Type B pancreatic cell (in vitro differentiated cells): ENCODE measurements at regions not wholly inside any gene's neighbourhood (a gene's known extent, or its start where the extent isn't known, plus 50 kb on each side); places are given as distances from the start of the nearest gene placed in this dataset.

ENCODE experiments used
- DNase-seq: peaks from one replicate; pipeline ENCODE4 v3.0.0; 2021; ENCODE audit warnings: mixed read lengths; ENCODE audit not compliant: unreplicated experiment; ENCODE audit errors: extremely low spot score
- H3K27ac Mint-ChIP-seq: 2 replicates; pipeline ENCODE4 v1.8.0; 2021; ENCODE audit warnings: mild to moderate bottlenecking, mixed read lengths
- H3K27me3 Mint-ChIP-seq: 2 replicates; pipeline ENCODE4 v1.8.0; 2021; ENCODE audit warnings: mixed read lengths
- H3K36me3 Mint-ChIP-seq: 2 replicates; pipeline ENCODE4 v1.8.0; 2021; ENCODE audit warnings: mixed read lengths
- H3K4me1 Mint-ChIP-seq: one replicate; pipeline ENCODE4 v1.8.0; 2021; ENCODE audit warnings: mixed read lengths; ENCODE audit not compliant: unreplicated experiment
- H3K4me3 Mint-ChIP-seq: 2 replicates; pipeline ENCODE4 v1.8.0; 2021; ENCODE audit warnings: mild to moderate bottlenecking, mixed read lengths
- H3K9me3 Mint-ChIP-seq: 2 replicates; pipeline ENCODE4 v1.8.0; 2021; ENCODE audit warnings: mixed read lengths
- TF ChIP-seq, protein P1 (sequence below): fragments of 200-600 bp; sonication (generic); conservative IDR thresholded peaks from 2 replicates; pipeline ENCODE4 v1.5.0; 2021; ENCODE audit warnings: antibody characterized with exemption, mild to moderate bottlenecking

DNA sequence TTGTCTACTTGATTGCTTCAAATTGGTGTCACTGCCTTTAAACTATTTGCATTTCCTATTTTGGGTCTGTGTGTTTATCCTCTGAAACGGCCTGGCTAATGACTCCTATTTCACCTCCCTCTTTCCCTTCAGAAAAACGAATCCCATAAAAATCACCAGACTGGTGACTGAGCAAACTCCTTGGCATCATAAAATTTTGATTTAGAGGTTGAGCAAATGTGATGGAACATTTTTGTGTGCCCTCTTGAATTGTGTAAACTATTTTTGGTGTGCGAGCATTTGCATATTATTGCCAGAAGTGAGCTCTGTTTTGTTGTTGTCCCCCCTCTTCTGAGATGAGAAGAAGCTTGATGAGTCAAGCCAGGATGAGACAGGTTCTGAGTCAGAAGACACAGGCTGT is 316.1 kb downstream of the AJAP1 start:
- TF ChIP-seq, protein P1, sequence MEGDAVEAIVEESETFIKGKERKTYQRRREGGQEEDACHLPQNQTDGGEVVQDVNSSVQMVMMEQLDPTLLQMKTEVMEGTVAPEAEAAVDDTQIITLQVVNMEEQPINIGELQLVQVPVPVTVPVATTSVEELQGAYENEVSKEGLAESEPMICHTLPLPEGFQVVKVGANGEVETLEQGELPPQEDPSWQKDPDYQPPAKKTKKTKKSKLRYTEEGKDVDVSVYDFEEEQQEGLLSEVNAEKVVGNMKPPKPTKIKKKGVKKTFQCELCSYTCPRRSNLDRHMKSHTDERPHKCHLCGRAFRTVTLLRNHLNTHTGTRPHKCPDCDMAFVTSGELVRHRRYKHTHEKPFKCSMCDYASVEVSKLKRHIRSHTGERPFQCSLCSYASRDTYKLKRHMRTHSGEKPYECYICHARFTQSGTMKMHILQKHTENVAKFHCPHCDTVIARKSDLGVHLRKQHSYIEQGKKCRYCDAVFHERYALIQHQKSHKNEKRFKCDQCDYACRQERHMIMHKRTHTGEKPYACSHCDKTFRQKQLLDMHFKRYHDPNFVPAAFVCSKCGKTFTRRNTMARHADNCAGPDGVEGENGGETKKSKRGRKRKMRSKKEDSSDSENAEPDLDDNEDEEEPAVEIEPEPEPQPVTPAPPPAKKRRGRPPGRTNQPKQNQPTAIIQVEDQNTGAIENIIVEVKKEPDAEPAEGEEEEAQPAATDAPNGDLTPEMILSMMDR = no peak
- no peak for DNase-seq
- Mint-ChIP-seq H3K27ac (no peak overlapping the region), H3K27me3 (peaks cover 24% of the 10 kb centered on the region), H3K4me1 (no peaks in the 10 kb centered on the region), H3K4me3 (no peak overlapping the region), H3K9me3 (peaks cover 3% of the 10 kb centered on the region), H3K36me3 (no peaks in the 10 kb centered on the region)

DNA sequence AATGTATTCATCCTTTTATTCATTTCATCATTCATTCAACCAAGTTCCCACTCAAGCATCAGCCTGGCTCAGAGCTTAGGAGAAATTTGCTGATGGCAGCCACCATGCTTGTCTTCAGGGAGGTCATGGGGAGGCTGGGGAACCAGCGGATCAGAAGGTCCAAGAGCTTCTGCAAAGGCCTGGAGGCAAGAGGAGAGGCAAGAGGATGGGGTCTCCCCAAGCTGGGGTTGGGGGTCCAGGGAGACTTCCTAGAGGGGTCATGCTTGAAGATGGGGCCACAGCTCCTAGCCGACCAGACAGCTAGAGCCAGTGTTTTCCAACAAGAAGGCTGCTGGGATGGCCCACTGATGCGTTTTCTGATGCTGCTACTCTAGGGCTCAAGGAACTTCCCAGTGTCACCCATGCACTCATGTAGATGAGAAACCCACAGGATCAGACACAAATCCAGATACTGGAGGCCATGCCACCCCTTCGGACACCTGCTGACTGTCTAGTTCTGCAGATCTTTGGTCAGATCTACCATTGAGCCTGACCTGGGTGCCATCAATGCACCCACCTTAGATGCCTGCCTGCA is 315.2 kb downstream of the AJAP1 start:
- TF ChIP-seq, protein P1 = no peak
- Mint-ChIP-seq H3K36me3 (no peaks in the 10 kb centered on the region), H3K4me1 (no peaks in the 10 kb centered on the region), H3K9me3 (peaks cover 3% of the 10 kb centered on the region), H3K4me3 (no peak overlapping the region), H3K27me3 (peaks cover 22% of the 10 kb centered on the region), H3K27ac (no peak overlapping the region)
- DNase-seq = no peak

DNA sequence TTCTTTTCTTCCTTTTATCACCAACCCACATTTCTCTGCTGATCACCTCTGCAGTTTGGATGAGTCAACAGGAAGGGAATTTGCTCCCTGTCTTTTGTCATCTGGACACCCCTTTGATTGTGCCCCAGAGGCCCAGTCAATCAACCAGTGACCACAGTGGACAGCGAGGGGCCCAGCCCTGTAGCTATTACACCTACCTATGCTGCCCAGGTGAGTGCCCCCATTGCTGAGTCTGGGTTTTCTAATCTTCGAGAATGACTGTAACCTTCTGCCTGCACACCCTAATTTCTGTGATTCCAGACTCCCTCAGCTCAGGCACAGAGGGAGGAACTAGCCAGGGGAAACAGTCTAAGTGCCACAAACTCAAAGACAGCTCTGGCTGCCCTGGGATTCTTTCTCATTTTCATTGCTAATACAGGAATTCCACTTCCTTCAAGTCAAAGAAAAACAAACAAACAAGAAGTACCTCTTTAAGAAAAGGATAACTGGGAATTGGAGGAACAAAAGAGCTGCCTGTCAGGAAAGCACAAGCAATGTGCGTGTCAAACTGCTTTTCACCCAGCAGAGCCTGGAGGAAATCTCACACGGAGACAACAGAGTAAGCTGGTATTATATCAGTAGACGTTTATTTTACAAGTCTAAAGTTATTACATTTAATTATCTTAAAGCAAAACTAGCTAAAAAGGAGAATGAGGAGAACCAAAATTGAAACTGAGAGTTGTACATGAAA is 311.1 kb downstream of the AJAP1 start:
- no peak overlapping the region for H3K4me3 Mint-ChIP-seq
- TF ChIP-seq, protein P1 = no peak
- no peak for DNase-seq
- peaks cover 34% of the 10 kb centered on the region for H3K27me3 Mint-ChIP-seq
- peaks cover 3% of the 10 kb centered on the region for H3K9me3 Mint-ChIP-seq
- no peak overlapping the region for H3K27ac Mint-ChIP-seq
- H3K4me1 Mint-ChIP-seq = no peaks in the 10 kb centered on the region
- H3K36me3 Mint-ChIP-seq = no peaks in the 10 kb centered on the region

DNA sequence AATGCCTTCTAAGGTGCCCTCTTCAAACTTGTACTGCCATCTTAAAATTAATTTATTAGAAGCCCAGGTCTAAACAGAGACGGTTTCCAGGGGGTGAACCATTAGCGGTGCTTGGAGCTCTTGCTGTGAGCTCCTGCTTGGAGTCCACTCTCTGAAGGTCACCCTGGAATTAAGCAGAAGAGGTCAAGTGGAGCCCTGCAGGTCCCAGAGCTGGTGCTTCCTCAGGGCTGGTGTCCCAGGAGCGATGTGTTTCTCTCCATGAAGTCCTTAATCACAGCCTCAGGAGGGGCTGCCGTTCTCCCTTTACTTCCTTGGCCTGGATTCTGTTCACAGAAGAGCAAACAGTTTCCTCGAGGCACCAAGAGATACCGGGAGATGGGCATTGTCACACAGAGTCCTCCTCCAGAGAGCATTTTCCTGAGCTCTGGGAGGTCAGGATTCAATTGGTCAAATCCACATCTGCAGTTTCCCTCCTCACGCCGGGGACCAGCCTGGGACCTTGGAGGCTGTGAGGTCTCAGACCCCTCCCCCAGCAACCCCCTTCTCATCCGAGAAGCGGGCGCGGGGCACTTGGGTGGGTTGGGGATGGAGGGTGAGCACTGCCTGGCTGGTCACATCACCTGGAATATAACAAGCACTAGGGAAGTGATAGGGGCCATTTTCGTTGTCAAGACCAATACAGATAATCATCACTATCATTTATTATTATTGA is 310.4 kb downstream of the AJAP1 start:
- Mint-ChIP-seq H3K27me3 (peaks cover 34% of the 10 kb centered on the region), H3K9me3 (peaks cover 3% of the 10 kb centered on the region), H3K36me3 (no peaks in the 10 kb centered on the region), H3K4me3 (no peak overlapping the region), H3K27ac (no peak overlapping the region), H3K4me1 (no peaks in the 10 kb centered on the region)
- no peak for DNase-seq
- TF ChIP-seq, protein P1 = no peak

DNA sequence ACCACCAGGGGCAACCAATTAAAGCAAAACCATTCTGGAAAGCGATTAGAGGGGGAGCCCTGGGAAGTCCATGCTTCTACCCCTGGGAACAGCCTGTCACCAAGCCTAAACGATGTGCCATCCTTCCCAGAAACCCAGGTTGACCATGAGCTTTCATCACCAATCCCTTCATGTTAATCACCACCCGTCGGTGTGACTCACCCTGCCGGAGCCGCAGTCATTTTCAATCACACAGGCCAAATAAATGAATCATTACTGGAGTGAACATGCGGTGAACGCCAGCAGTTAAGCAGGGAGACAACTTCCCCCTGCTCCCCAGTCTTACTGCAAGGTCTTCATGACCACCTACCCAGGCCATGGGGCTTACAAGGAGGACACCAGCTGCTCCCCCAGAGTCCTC is 308.8 kb downstream of the AJAP1 start:
- H3K36me3 Mint-ChIP-seq = no peaks in the 10 kb centered on the region
- no peaks in the 10 kb centered on the region for H3K4me1 Mint-ChIP-seq
- TF ChIP-seq, protein P1 = no peak
- DNase-seq = no peak
- H3K27ac Mint-ChIP-seq = no peak overlapping the region
- no peak overlapping the region for H3K4me3 Mint-ChIP-seq
- no peaks in the 10 kb centered on the region for H3K9me3 Mint-ChIP-seq
- H3K27me3 Mint-ChIP-seq = peaks cover 34% of the 10 kb centered on the region
